ENCODE measurements at regions not wholly inside any gene's neighbourhood (a gene's known extent, or its start where the extent isn't known, plus 50 kb on each side); places are given as distances from the start of the nearest gene placed in this dataset.

DNA sequence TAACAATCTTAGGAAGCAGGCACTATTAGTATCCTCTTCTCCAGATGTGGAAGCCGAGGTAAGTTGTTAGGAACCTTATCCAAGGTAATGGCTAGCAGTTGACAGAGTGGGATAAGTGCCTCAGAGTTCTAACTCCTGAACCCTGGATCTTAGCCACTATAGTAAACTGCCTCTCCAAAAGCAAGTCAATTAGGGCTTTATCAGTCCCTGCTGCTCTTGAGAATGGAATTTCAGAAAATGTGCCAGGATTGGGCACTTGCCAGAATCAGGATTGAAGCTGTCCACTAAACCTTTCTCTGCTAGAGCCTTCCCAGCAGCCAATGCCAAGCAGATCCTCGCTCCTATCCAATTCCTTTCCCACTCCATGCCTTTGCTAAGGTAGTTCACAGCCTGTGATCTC, 777.5 kb upstream of the POM121L12 start:
- TF ChIP-seq CTCF (IDR thresholded peaks at IDR 0.05) (no peak), POLR2AphosphoS5 (IDR thresholded peaks at IDR 0.05) (no peak), EP300 (IDR thresholded peaks at IDR 0.05) (no peak), POLR2A (IDR thresholded peaks at IDR 0.05) (no peak)
